Activated CD8-positive, alpha-beta T cell treated with anti-CD3 and anti-CD28 coated beads for 36 hours (primary cell): ENCODE measurements at regions not wholly inside any gene's neighbourhood (a gene's known extent, or its start where the extent isn't known, plus 50 kb on each side); places are given as distances from the start of the nearest gene placed in this dataset.
"Not testable (repeated sequence)": the region's sequence is repeated elsewhere in the genome, so short reads cannot be mapped to it uniquely, and the experiment has no call there.

Source experiments
- ATAC-seq: fragments of 200-7000 bp; cut with Tn5 transposase; one replicate; pipeline ENCODE4 v1.10.0; 2021; ENCODE audit warnings: mild to moderate bottlenecking, moderate library complexity
- CTCF ChIA-PET: fragments of 350-600 bp; sonication (Branson Sonifier 250); formaldehyde crosslinking; loops from one replicate; lab custom pipeline; 2021; ENCODE audit warnings: antibody characterized with exemption; lab: Charles Lee
- POLR2A ChIA-PET: fragments of 350-600 bp; sonication (Branson Sonifier 250); formaldehyde crosslinking; loops from one replicate; lab custom pipeline; 2021; ENCODE audit warnings: antibody characterized with exemption; lab: Charles Lee
- DNase-seq: peaks from one replicate; pipeline ENCODE4 v3.0.0-alpha.2; 2020
- H3K27ac Mint-ChIP-seq: one replicate; pipeline ENCODE4 v1.8.0; 2021; ENCODE audit warnings: mild to moderate bottlenecking, mixed read lengths
- H3K27me3 Mint-ChIP-seq: one replicate; pipeline ENCODE4 v1.8.0; 2021; ENCODE audit warnings: mixed read lengths
- H3K36me3 Mint-ChIP-seq: one replicate; pipeline ENCODE4 v1.8.0; 2021; ENCODE audit warnings: low read depth, mixed read lengths
- H3K4me1 Mint-ChIP-seq: one replicate; pipeline ENCODE4 v1.8.0; 2021; ENCODE audit warnings: low read depth, mixed read lengths
- H3K4me3 Mint-ChIP-seq: one replicate; pipeline ENCODE4 v1.8.0; 2021; ENCODE audit warnings: mild to moderate bottlenecking, moderate library complexity, mixed read lengths
- H3K9me3 Mint-ChIP-seq: one replicate; pipeline ENCODE4 v1.8.0; 2021; ENCODE audit warnings: mixed read lengths
- intact Hi-C: fragments of 100-400 bp; cut with micrococcal nuclease; formaldehyde crosslinking; loops from one replicate; pipeline ENCODE4 v1.10.0; 2022
- TF ChIP-seq, protein P1 (sequence below): fragments of 200-600 bp; IDR thresholded peaks from one replicate; pipeline ENCODE4 v1.8.0; 2022; ENCODE audit warnings: antibody characterized with exemption, mild to moderate bottlenecking

- ATAC-seq (no peak), DNase-seq (no peak)
- ChIA-PET POLR2A (no interaction called here), CTCF (no interaction called here)
- TF ChIP-seq, protein P1, sequence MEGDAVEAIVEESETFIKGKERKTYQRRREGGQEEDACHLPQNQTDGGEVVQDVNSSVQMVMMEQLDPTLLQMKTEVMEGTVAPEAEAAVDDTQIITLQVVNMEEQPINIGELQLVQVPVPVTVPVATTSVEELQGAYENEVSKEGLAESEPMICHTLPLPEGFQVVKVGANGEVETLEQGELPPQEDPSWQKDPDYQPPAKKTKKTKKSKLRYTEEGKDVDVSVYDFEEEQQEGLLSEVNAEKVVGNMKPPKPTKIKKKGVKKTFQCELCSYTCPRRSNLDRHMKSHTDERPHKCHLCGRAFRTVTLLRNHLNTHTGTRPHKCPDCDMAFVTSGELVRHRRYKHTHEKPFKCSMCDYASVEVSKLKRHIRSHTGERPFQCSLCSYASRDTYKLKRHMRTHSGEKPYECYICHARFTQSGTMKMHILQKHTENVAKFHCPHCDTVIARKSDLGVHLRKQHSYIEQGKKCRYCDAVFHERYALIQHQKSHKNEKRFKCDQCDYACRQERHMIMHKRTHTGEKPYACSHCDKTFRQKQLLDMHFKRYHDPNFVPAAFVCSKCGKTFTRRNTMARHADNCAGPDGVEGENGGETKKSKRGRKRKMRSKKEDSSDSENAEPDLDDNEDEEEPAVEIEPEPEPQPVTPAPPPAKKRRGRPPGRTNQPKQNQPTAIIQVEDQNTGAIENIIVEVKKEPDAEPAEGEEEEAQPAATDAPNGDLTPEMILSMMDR, result no peak
- H3K4me3 Mint-ChIP-seq, result no peak overlapping the region
- H3K9me3 Mint-ChIP-seq, result no peaks in the 10 kb centered on the region
- peaks cover 9% of the 10 kb centered on the region for H3K4me1 Mint-ChIP-seq
- H3K27ac Mint-ChIP-seq, result no peak overlapping the region
- intact Hi-C loops, result no loop called here
- H3K27me3 Mint-ChIP-seq, result peaks cover 39% of the 10 kb centered on the region
- H3K36me3 Mint-ChIP-seq, result no peaks in the 10 kb centered on the region
Observed at GRCh38 chr17:20852990-20853370, 189.8 kb downstream of the USP22 start.

- intact Hi-C loops, CTCF ChIA-PET, H3K4me3 Mint-ChIP-seq, H3K4me1 Mint-ChIP-seq, DNase-seq, POLR2A ChIA-PET, H3K9me3 Mint-ChIP-seq, ATAC-seq, H3K27ac Mint-ChIP-seq, H3K36me3 Mint-ChIP-seq: not testable (repeated sequence)
- peaks cover 31% of the 10 kb centered on the region for H3K27me3 Mint-ChIP-seq
Observed at GRCh38 chr17:20855910-20856470, 186.8 kb downstream of the USP22 start.

DNA sequence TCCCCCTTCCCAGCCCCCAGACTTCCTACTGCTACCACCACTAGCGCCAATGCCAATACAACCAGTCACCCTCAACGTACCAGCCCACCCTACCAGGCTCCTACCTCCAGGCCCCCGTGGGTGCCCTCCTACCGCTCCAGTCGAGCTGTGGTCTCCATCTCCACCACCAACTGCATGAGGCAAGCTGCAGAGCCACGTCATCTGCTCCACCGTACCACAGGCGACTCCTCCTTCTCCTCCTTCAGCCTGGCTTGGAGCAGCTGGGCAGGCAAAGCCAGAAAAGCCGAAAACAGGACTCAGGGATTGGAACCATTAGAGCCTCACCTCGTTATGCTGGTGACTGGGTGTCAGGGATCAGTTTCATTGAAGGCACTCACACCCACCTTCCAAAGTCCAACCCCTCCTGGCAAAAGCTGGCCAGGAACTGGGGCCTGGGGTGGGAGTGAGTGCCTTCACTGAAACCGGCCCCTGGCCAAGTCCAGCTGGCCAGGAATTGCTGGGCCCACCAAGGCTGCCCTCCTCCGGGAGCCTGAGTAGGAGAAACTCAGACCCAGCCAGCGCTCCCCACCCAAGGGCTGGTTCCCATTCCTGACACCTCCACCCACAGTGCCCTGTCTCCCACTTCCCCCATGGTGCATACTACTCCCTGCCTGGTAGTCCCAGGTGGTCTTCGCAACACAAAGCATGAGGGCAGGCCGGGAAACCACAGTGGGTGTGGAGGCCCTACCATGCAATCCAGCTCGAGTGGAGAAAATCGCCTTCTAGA is 176.2 kb downstream of the USP22 start:
- ATAC-seq, CTCF ChIA-PET, H3K27ac Mint-ChIP-seq, POLR2A ChIA-PET, H3K36me3 Mint-ChIP-seq, H3K9me3 Mint-ChIP-seq, H3K4me1 Mint-ChIP-seq, H3K4me3 Mint-ChIP-seq, DNase-seq, intact Hi-C loops: not testable (repeated sequence)
- H3K27me3 Mint-ChIP-seq, result peaks cover 22% of the 10 kb centered on the region

DNA sequence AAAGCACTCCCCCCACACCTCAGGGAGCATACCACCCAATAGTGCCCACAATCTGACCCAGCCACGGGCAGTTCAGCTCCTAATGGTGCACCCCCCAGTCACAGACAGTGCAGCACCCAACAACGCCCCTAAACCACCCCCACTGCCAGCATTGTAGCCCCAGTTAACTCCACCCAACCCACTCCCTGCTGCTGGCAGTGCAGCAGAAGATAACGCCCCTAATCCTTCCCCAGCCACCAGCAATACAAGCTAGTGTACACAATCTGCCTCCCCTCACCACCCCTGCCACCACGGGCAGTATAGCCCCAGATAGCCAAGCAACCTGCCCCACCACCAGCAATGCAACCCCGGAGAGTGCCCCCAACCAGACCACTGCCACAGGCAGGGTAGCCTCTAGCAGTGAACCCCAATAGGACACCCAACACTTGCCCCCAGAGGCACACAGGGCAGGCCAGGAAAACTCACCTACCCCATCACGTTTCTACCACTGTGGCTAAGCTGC is 175.3 kb downstream of the USP22 start:
- ATAC-seq, H3K9me3 Mint-ChIP-seq, H3K4me1 Mint-ChIP-seq, H3K4me3 Mint-ChIP-seq, DNase-seq, intact Hi-C loops, POLR2A ChIA-PET, CTCF ChIA-PET, H3K36me3 Mint-ChIP-seq, H3K27ac Mint-ChIP-seq: not testable (repeated sequence)
- H3K27me3 Mint-ChIP-seq, result peaks cover 16% of the 10 kb centered on the region

- H3K4me1 Mint-ChIP-seq, ATAC-seq, CTCF ChIA-PET, intact Hi-C loops, POLR2A ChIA-PET, H3K4me3 Mint-ChIP-seq, H3K9me3 Mint-ChIP-seq, H3K27ac Mint-ChIP-seq, H3K36me3 Mint-ChIP-seq, DNase-seq: not testable (repeated sequence)
- peaks cover 16% of the 10 kb centered on the region for H3K27me3 Mint-ChIP-seq
Observed at GRCh38 chr17:20867938-20868661, 174.7 kb downstream of the USP22 start.

DNA sequence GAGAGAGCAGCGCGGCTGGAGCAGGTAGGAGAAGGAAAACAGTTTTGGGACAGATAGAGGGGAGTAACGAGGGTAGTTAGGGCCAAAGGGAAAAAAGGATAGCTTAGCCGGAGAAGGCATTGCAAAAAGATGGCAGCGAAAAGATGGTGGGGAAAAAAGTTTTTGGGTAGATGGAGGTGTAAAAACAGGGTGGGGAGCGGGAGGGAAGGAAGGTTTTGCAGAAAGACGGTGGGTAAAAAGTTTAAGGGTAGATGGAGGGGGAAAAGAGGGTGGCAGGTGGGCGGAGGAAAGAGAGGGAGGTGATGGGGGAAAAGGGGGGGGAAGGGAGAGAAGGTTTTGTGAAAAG is 174.2 kb downstream of the USP22 start:
- H3K4me1 Mint-ChIP-seq, result not testable (repeated sequence)

DNA sequence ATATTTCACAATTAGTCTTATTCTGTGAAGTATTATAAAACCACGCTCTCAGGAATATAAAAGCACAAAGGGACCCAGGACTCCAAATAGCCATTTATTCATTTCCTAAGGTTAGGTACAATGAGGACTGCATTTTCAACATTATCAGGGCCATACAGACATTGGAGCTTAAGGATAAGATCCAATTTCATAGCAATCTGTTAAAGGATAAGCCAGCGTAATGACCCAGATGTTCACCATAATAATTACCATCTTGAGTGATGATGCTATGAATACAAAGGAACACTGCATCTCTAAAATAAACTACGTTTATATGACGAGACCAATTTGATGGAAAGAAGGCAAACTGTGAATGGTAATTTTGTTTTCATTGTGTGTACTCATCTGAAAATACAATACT is 169.6 kb downstream of the USP22 start:
- H3K36me3 Mint-ChIP-seq, H3K9me3 Mint-ChIP-seq, CTCF ChIA-PET, DNase-seq, H3K27me3 Mint-ChIP-seq, POLR2A ChIA-PET, H3K4me3 Mint-ChIP-seq, intact Hi-C loops, ATAC-seq, H3K27ac Mint-ChIP-seq, H3K4me1 Mint-ChIP-seq: not testable (repeated sequence)

More for the DNA sequence above, 174.2 kb downstream of the USP22 start:
- POLR2A ChIA-PET, H3K36me3 Mint-ChIP-seq, H3K4me3 Mint-ChIP-seq, CTCF ChIA-PET, ATAC-seq, H3K27ac Mint-ChIP-seq, intact Hi-C loops, H3K9me3 Mint-ChIP-seq, DNase-seq: not testable (repeated sequence)
- peaks cover 16% of the 10 kb centered on the region for H3K27me3 Mint-ChIP-seq

DNA sequence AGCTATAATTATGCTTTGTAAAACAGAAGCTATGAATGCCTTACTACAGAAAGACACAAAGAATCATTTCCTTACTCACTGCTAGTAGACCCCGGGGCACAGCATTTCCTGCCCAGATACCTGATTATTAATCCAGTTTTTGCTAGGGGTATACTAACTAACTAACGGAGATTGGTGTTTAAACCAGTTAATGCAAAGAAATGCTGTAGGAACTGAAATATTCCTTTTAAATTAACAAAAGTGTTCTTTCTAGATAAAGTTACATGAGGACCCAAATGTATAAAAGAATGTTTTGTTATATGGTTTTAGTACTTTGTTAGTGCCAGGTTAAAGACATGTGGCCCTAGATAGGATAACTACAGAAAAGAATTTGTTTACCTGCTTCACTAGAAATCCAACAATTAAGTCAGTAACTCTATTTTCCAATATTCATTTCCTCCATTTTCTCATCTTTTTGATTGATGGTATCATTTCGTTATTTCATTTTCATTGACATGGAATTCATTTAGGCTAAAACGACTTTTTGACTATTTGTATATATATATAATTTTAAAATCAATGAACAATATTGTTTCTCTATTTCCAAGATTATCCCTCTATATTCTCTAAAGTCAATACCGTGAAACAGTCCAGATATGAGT is 169.0 kb downstream of the USP22 start:
- CTCF ChIA-PET, POLR2A ChIA-PET, H3K27ac Mint-ChIP-seq, ATAC-seq, H3K36me3 Mint-ChIP-seq, H3K9me3 Mint-ChIP-seq, intact Hi-C loops, H3K4me1 Mint-ChIP-seq, DNase-seq, H3K4me3 Mint-ChIP-seq: not testable (repeated sequence)
- peaks cover 10% of the 10 kb centered on the region for H3K27me3 Mint-ChIP-seq

- intact Hi-C loops, DNase-seq, H3K4me3 Mint-ChIP-seq, POLR2A ChIA-PET, ATAC-seq, H3K4me1 Mint-ChIP-seq, H3K9me3 Mint-ChIP-seq, H3K36me3 Mint-ChIP-seq, H3K27ac Mint-ChIP-seq, CTCF ChIA-PET: not testable (repeated sequence)
- peaks cover 17% of the 10 kb centered on the region for H3K27me3 Mint-ChIP-seq
Observed at GRCh38 chr17:20877384-20877783, 165.4 kb downstream of the USP22 start.
